ENCODE measurements at regions not wholly inside any gene's neighbourhood (a gene's known extent, or its start where the extent isn't known, plus 50 kb on each side); places are given as distances from the start of the nearest gene placed in this dataset.
"Not testable (repeated sequence)": the region's sequence is repeated elsewhere in the genome, so short reads cannot be mapped to it uniquely, and the experiment has no call there.

DNA sequence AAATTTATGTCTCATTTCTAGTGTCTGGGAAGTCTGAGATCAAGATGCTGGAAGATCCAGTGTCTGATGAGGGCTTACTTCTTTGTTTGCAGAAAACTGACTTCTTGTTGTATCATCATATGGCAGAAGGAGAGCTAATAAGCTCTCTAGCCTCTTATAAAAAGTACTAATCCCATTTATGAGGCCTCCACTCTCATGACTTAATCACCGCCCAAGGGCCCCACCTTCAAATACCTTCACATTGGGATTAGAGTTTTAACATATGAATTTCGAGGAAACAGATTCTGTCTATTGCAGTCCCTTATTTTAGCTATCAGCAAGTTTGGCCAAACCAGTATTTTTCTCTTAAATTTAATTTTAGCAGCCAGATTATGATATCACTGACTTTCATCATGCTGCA is 150.2 kb upstream of the TMPRSS15 start:
- DNase-seq: no peak

DNA sequence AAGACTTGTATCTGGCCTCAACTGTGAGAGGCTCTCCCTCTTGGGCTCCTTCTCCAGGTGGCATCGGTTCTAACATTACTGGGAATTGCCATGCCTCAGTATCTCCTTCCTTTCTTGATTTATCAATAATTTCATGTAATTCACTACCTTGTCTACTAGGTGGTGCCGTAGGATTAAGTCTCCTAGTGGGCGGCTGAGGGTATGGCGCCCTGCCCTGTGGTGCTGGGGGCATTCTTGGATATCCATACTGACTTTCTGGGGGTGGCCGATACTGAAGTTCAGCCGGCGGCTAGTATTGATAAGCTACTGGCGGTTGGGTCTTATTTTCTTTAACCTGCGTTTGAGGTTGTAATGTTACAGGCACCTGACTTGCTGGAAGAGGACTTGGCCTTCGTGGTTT is 164.2 kb upstream of the TMPRSS15 start:
- not testable (repeated sequence) for DNase-seq

- no peak for DNase-seq
These were observed 184.5 kb upstream of the TMPRSS15 start for GRCh38 chr21:18588001-18588662.

GRCh38 chr21:18601146-18601545 is 197.6 kb upstream of the TMPRSS15 start:
- DNase-seq: no peak

DNA sequence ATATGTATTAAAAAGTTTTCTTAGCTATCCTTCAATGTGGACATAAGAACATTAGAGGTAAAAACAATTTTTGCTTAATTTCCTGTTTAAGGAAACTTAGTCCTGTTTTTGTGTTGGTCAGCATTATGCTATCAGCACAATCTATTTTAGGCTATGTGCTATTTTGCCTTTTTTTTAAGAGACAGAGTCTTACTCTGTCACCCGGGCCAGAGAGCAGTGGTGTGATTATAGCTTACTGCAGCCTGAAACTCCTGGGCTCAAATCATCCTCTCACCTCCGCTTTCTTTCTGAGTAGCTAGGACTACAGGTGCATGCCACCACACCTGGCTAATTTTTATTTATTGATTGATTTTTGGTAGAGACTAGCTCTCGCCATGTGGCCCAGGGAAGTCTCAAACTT is 199.1 kb upstream of the TMPRSS15 start:
- DNase-seq: no peak

- DNase-seq: no peak
These were observed 199.7 kb upstream of the TMPRSS15 start for GRCh38 chr21:18603261-18603660.

GRCh38 chr21:18603980-18604379 is 200.4 kb upstream of the TMPRSS15 start:
- DNase-seq: no peak

- no peak for DNase-seq
These were observed 204.6 kb upstream of the TMPRSS15 start for GRCh38 chr21:18608226-18608625.

DNA sequence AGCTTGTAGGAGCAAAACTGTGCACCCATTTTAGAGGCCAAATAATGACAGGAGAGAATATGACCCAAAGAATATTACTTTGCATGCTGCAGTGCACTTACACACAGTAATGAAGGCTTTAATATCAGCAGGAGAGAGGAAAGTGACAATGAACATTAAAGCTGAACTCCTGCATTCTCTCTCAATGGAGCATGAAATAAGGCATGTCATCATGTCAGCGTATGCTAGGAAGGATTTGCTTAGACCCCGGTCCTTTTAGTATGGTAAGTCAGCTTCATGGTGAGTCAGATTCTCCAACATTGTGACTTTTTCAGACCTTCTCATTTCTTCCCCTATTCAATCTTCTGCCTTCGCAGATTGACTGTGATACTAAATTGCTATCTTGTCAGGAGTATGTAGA is 210.7 kb upstream of the TMPRSS15 start:
- no peak for DNase-seq

DNA sequence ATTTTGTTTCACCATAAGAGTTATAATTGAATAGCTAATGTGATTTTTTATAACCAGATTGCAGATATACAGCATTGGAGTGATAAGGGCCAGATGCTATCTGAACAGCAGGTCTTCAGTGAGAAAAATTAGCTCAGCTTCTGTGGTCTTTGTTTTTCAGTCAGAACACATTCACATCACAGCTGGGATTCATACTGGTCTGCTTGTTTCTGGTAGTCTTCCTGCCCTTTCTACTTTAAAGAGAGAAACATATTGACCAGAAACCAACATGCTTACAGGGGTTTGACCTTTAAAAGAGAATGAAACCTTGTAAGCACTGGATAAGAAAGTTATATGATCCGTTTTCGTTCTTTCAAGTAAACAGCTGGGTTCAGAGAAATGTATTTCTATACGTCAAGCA is 213.7 kb upstream of the TMPRSS15 start:
- DNase-seq: no peak

DNA sequence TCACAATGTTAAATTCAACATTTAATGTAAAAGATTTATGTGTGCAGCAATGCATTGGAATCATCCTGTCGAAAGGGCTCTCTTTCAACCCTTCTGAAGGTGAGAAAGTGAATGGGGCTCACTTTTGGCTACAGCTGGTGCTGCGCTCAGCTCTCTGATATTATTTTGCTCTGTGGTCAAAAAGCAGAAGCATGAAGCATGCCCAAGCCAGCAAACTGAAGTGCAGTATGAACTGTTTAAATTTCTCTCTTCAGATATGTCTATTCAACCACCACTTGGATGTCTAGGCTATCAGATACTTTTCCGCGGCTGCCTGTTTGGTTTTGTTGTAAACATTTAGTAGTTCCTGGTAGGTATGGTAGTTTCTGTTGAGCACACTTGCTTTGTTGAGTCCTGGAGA is 216.9 kb upstream of the TMPRSS15 start:
- DNase-seq: no peak

DNA sequence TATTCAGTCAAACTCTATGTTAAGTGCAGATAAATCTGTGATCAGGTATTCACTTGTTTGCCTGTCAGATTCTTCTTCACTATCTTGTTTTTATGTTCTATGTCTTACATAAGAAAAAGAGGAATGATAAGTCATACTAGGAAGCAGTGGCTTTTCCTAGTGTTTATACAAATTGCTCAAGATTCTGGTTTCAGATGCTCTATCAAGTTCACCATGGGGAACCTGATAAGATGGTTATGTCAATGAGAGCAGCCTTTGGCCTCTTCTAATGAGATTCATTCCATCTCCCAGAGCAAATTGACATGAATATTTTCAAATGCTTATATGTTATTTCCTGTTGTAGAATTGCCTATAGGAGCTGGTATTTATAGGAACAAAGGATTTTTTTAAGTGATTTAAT is 218.8 kb upstream of the TMPRSS15 start:
- DNase-seq: no peak

- no peak for DNase-seq
These were observed 226.9 kb upstream of the TMPRSS15 start for GRCh38 chr21:18630446-18630845.

GRCh38 chr21:18636897-18637296 is 233.3 kb upstream of the TMPRSS15 start:
- DNase-seq: no peak

- DNase-seq: no peak
These were observed 242.5 kb upstream of the TMPRSS15 start for GRCh38 chr21:18646116-18646515.

- no peak for DNase-seq
These were observed 252.3 kb upstream of the TMPRSS15 start for GRCh38 chr21:18655931-18656330.

GRCh38 chr21:18661842-18662241 is 258.3 kb upstream of the TMPRSS15 start:
- DNase-seq: no peak

DNA sequence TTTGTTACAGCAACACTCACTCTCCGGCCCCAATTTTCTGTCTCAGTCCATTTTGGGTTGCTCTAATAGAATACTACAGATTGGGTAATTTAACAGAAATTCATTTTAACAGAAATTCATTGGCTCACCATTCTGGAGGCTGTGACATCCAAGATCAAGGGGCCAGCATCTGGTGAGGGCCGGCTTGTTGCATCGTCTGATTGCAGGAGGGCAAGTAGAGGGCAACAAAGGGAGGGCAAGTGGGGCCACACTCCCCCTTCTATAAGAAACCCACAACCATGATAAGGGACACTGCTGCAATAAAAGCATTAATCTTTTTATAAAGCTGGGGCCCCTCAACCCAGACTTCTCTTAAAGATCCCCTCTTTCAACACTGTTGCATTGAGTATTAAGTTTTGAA is 260.1 kb upstream of the TMPRSS15 start:
- no peak for DNase-seq

- DNase-seq: no peak
These were observed 263.1 kb upstream of the TMPRSS15 start for GRCh38 chr21:18666725-18667124.

GRCh38 chr21:18673789-18674188 is 270.2 kb upstream of the TMPRSS15 start:
- DNase-seq: no peak

GRCh38 chr21:18677632-18678031 is 274.0 kb upstream of the TMPRSS15 start:
- no peak for DNase-seq

GRCh38 chr21:18705971-18706370 is 302.4 kb upstream of the TMPRSS15 start:
- no peak for DNase-seq

- no peak for DNase-seq
These were observed 308.1 kb upstream of the TMPRSS15 start for GRCh38 chr21:18711662-18712061.

GRCh38 chr21:18715606-18716005 is 312.0 kb upstream of the TMPRSS15 start:
- DNase-seq: no peak

DNA sequence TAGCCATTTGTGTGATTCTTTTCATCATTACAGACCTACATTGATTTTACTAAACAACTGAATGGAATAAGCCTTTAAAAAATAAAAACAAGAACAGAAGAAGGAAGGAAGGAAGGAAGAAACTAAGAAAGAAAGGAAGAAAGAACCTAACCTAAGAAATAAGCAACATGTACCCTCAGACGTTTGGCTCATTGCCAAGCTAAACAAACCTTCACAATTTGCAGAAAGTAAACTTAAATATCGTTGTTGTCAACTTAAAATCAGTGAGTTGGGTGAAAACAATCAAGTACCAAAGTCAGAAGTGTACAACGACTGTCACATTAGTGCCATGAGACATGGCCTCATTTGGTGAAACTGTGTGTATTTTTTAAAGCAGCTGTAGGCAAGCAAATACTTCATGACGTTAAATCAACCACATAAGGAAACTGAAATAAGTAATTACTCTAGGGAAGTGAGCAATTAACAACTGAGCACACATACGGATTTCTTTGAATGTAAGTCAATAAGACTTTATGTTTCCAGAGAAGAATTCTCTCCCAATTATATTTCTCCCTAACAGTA is 313.1 kb upstream of the TMPRSS15 start:
- DNase-seq: no peak
